Trophoblast cell (in vitro differentiated cells and primary cell): ENCODE measurements at regions not wholly inside any gene's neighbourhood (a gene's known extent, or its start where the extent isn't known, plus 50 kb on each side); places are given as distances from the start of the nearest gene placed in this dataset.

Source experiments
- DNase-seq, 2 donors: peaks; one replicate each; pipeline ENCODE4 v3.0.0-alpha.2; 2016
- H2AFZ ChIP-seq: 2 replicates; pipeline ENCODE4 v1.6.1; 2013; ENCODE audit warnings: low read length, moderate library complexity, mild to moderate bottlenecking; ENCODE audit not compliant: insufficient read depth, poor library complexity
- H2AK5ac ChIP-seq: 2 replicates; pipeline ENCODE4 v1.6.1; 2013; ENCODE audit warnings: mild to moderate bottlenecking, low read length
- H2BK120ac ChIP-seq: 2 replicates; pipeline ENCODE4 v1.6.1; 2013; ENCODE audit warnings: low read length, mild to moderate bottlenecking, moderate library complexity; ENCODE audit not compliant: insufficient read depth, poor library complexity
- H2BK12ac ChIP-seq: 2 replicates; pipeline ENCODE4 v1.6.1; 2013; ENCODE audit warnings: mild to moderate bottlenecking, low read length, moderate library complexity
- H2BK5ac ChIP-seq: 2 replicates; pipeline ENCODE4 v1.6.1; 2013; ENCODE audit warnings: low read length, low read depth, moderate library complexity, mild to moderate bottlenecking; ENCODE audit not compliant: poor library complexity
- H3K14ac ChIP-seq: 2 replicates; pipeline ENCODE4 v1.6.1; 2013; ENCODE audit warnings: mild to moderate bottlenecking, low read length
- H3K18ac ChIP-seq: 2 replicates; pipeline ENCODE4 v1.6.1; 2013; ENCODE audit warnings: mild to moderate bottlenecking, low read length
- H3K23ac ChIP-seq: 2 replicates; pipeline ENCODE4 v1.6.1; 2013; ENCODE audit warnings: low read length
- H3K27ac ChIP-seq: 2 replicates; pipeline ENCODE4 v1.5.1; 2013; ENCODE audit warnings: low read depth, mild to moderate bottlenecking, inconsistent platforms, low read length, moderate library complexity
- H3K27me3 ChIP-seq: 2 replicates; pipeline ENCODE4 v1.6.1; 2013; ENCODE audit warnings: inconsistent platforms, mild to moderate bottlenecking, low read length, moderate library complexity; ENCODE audit not compliant: insufficient read depth
- H3K36me3 ChIP-seq, 2 experiments: 1 replicate in 1 of 2; 2 replicates in 1 of 2; pipeline ENCODE4 v1.6.1; 2013; ENCODE audit warnings: low read length in 2 of 2, mild to moderate bottlenecking in 2 of 2, moderate library complexity in 1 of 2; ENCODE audit not compliant: insufficient read depth in 2 of 2, control insufficient read depth in 1 of 2
- H3K4ac ChIP-seq: 2 replicates; pipeline ENCODE4 v1.6.1; 2013; ENCODE audit warnings: low read depth, mild to moderate bottlenecking, low read length, moderate library complexity
- H3K4me1 ChIP-seq, 2 experiments: 1 replicate in 1 of 2; 2 replicates in 1 of 2; pipeline ENCODE4 v1.6.1; 2013; ENCODE audit warnings: low read length in 2 of 2, mild to moderate bottlenecking in 2 of 2, moderate library complexity in 1 of 2; ENCODE audit not compliant: insufficient read depth in 2 of 2, control insufficient read depth in 1 of 2
- H3K4me2 ChIP-seq: 2 replicates; pipeline ENCODE4 v1.6.1; 2013; ENCODE audit warnings: inconsistent platforms, mild to moderate bottlenecking, low read length, moderate library complexity
- H3K4me3 ChIP-seq: 2 replicates; pipeline ENCODE4 v1.5.1; 2013; ENCODE audit warnings: mild to moderate bottlenecking, low read depth, low read length, inconsistent platforms
- H3K79me1 ChIP-seq: one replicate; pipeline ENCODE4 v1.6.1; 2013; ENCODE audit warnings: low read length
- H3K79me2 ChIP-seq: 2 replicates; pipeline ENCODE4 v1.6.1; 2013; ENCODE audit warnings: low read length, mild to moderate bottlenecking; ENCODE audit not compliant: control insufficient read depth, insufficient read depth, poor library complexity
- H3K9ac ChIP-seq: 2 replicates; pipeline ENCODE4 v1.6.1; 2013; ENCODE audit warnings: mild to moderate bottlenecking, low read length
- H3K9me3 ChIP-seq: 2 replicates; pipeline ENCODE4 v1.6.1; 2013; ENCODE audit warnings: low read depth, mild to moderate bottlenecking, control low read depth, inconsistent platforms, low read length; ENCODE audit not compliant: insufficient read depth
- H4K12ac ChIP-seq: 2 replicates; pipeline ENCODE4 v1.6.1; 2013; ENCODE audit warnings: low read depth, mild to moderate bottlenecking, low read length, moderate library complexity
- H4K8ac ChIP-seq: 2 replicates; pipeline ENCODE4 v1.6.1; 2013; ENCODE audit warnings: low read depth, mild to moderate bottlenecking, low read length, moderate library complexity
- H4K91ac ChIP-seq: one replicate; pipeline ENCODE4 v1.6.1; 2013; ENCODE audit warnings: low read depth, mild to moderate bottlenecking, low read length, moderate library complexity
- WGBS: extraction: QIAGEN DNeasy Blood & Tissue Kit; methylation state at CpG from one replicate; pipeline ENCODE4 v1.1.7; 2013; ENCODE audit warnings: missing lambda C conversion rate; ENCODE audit not compliant: insufficient read length, insufficient coverage; ENCODE audit errors: extremely low coverage; 5-methylcytosine and 5-hydroxymethylcytosine counted together

GRCh38 chr3:61345020-61345419, 93.8 kb upstream of the FHIT start:
- H3K23ac ChIP-seq: no peak overlapping the region
- no peak overlapping the region for H2AFZ ChIP-seq
- DNase-seq: no peak
- no peak overlapping the region for H3K27ac ChIP-seq
- WGBS: no CpG with 5 or more reads among the region's 2 CpGs
- no peaks in the 10 kb centered on the region for H3K36me3 ChIP-seq
- no peak overlapping the region for H2BK5ac ChIP-seq
- H3K18ac ChIP-seq: no peak overlapping the region
- H4K12ac ChIP-seq: no peak overlapping the region
- H2BK12ac ChIP-seq: no peak overlapping the region
- H3K14ac ChIP-seq: no peak overlapping the region
- H2BK120ac ChIP-seq: no peak overlapping the region
- H2AK5ac ChIP-seq: no peak overlapping the region
- no peaks in the 10 kb centered on the region for H3K9me3 ChIP-seq
- H3K79me2 ChIP-seq: no peaks in the 10 kb centered on the region
- no peak overlapping the region for H3K4me3 ChIP-seq
- H3K4ac ChIP-seq: no peak overlapping the region
- H4K91ac ChIP-seq: no peak overlapping the region
- H3K9ac ChIP-seq: no peak overlapping the region
- no peaks in the 10 kb centered on the region for H3K79me1 ChIP-seq
- H4K8ac ChIP-seq: no peak overlapping the region
- no peak overlapping the region for H3K4me2 ChIP-seq
- no peaks in the 10 kb centered on the region for H3K27me3 ChIP-seq
- H3K4me1 ChIP-seq: no peaks in the 10 kb centered on the region

GRCh38 chr3:61347981-61348380, 96.7 kb upstream of the FHIT start:
- Histone ChIP-seq H3K4me2 (no peak overlapping the region), H4K91ac (no peak overlapping the region), H3K14ac (no peak overlapping the region), H3K36me3 (no peaks in the 10 kb centered on the region), H2AFZ (no peak overlapping the region), H3K9ac (no peak overlapping the region), H3K18ac (no peak overlapping the region), H2BK5ac (no peak overlapping the region), H3K79me2 (no peaks in the 10 kb centered on the region), H3K23ac (no peak overlapping the region), H3K27ac (no peak overlapping the region), H3K9me3 (no peaks in the 10 kb centered on the region), H4K12ac (no peak overlapping the region), H3K79me1 (no peaks in the 10 kb centered on the region), H4K8ac (no peak overlapping the region), H2BK12ac (no peak overlapping the region), H2AK5ac (no peak overlapping the region), H2BK120ac (no peak overlapping the region), H3K27me3 (no peaks in the 10 kb centered on the region), H3K4me3 (no peak overlapping the region), H3K4ac (no peak overlapping the region), H3K4me1 (no peaks in the 10 kb centered on the region)
- no peak for DNase-seq

DNA sequence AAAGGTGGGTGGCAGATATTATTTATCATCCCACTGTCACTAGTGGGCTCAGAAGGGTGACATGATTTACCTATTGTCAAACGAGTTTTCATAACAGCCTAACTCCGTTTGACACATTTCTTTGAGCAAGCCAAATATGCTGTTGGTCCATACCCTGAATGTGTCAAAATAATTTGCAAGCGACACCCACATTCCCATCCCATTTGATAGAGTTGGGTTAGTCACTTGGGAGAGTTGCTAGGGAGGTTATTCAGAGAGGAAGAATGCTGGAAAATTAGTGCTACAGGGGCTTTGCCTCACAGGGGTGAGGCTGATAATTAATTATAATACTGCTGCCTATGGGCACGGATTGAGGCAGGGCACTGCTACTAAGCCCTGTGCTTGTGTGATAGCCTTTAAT, 98.5 kb upstream of the FHIT start:
- Histone ChIP-seq H3K79me2 (no peaks in the 10 kb centered on the region), H2BK120ac (no peak overlapping the region), H3K14ac (no peak overlapping the region), H3K79me1 (no peaks in the 10 kb centered on the region), H3K18ac (no peak overlapping the region), H3K4me3 (no peak overlapping the region), H3K23ac (no peak overlapping the region), H3K4ac (no peak overlapping the region), H2AK5ac (no peak overlapping the region), H2BK12ac (no peak overlapping the region), H4K91ac (no peak overlapping the region), H3K4me2 (no peak overlapping the region), H2AFZ (no peak overlapping the region), H2BK5ac (no peak overlapping the region), H3K27me3 (no peaks in the 10 kb centered on the region), H3K36me3 (no peaks in the 10 kb centered on the region), H4K8ac (no peak overlapping the region), H3K4me1 (no peaks in the 10 kb centered on the region), H3K9ac (no peak overlapping the region), H4K12ac (no peak overlapping the region), H3K27ac (no peak overlapping the region), H3K9me3 (no peaks in the 10 kb centered on the region)
- no peak for DNase-seq
- WGBS: no CpG with 5 or more reads among the region's 4 CpGs

DNA sequence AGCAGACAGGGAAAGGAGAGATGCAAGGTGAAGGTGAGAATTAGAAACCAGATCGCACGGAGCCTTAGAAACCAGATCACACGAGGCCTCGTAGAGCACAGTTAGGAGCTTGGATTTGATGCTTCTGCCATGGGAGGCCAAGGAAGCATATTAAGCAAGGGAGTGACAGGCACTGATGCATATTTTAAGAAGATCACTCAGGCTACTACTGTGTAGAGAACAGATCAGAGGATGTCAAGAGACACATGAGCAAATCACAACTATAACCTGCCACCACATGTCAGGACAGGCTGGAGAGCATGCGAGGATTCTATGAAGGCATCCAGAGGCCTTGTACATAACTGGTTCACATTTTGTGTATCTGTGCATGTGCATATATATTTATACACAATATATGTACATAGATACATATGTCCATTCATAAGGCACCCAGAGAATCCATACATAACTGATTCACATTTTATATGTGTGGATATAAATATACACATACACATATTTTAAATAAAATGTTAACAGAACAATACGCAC, 99.6 kb upstream of the FHIT start:
- Histone ChIP-seq H3K9me3 (no peaks in the 10 kb centered on the region), H2BK120ac (no peak overlapping the region), H3K79me1 (no peaks in the 10 kb centered on the region), H3K4me3 (no peak overlapping the region), H3K4me1 (no peaks in the 10 kb centered on the region), H3K23ac (no peak overlapping the region), H3K4ac (no peak overlapping the region), H4K8ac (no peak overlapping the region), H2BK5ac (no peak overlapping the region), H3K9ac (no peak overlapping the region), H3K79me2 (no peaks in the 10 kb centered on the region), H3K4me2 (no peak overlapping the region), H3K18ac (no peak overlapping the region), H4K91ac (no peak overlapping the region), H3K36me3 (no peaks in the 10 kb centered on the region), H3K14ac (no peak overlapping the region), H2BK12ac (no peak overlapping the region), H3K27ac (no peak overlapping the region), H2AK5ac (no peak overlapping the region), H3K27me3 (no peaks in the 10 kb centered on the region), H4K12ac (no peak overlapping the region), H2AFZ (no peak overlapping the region)
- no CpG with 5 or more reads among the region's 6 CpGs for WGBS
- DNase-seq: no peak
